ENCODE measurements at regions not wholly inside any gene's neighbourhood (a gene's known extent, or its start where the extent isn't known, plus 50 kb on each side); places are given as distances from the start of the nearest gene placed in this dataset.
"Not testable (repeated sequence)": the region's sequence is repeated elsewhere in the genome, so short reads cannot be mapped to it uniquely, and the experiment has no call there.

DNA sequence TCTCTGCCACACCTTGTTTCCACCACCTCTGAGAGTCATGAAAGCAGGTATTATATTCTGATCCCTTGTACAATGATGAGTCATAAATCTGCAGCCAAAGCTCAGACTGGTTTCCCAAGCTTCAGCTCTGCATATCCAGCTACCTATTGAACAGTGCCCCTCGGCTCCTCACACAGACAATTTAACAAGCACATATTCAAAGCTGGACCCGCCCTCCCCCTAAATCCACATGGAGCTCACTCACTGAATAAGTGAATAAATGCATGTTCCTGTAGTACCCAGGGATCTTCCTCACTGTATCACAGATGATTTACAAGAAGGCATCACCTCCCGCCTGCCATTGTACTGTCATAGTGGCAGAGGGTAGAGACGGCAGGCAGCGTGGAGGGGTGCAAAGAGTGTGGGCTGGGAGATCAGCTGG is 516.4 kb downstream of the GRIN2A start:
- H3K4me3 ChIP-seq (replicated peaks; ENCODE audit: low read depth, low read length), result no peak overlapping the region
- no peak for DNase-seq (ENCODE audit: extremely low read depth, low read depth)
- TF ChIP-seq, protein P1, sequence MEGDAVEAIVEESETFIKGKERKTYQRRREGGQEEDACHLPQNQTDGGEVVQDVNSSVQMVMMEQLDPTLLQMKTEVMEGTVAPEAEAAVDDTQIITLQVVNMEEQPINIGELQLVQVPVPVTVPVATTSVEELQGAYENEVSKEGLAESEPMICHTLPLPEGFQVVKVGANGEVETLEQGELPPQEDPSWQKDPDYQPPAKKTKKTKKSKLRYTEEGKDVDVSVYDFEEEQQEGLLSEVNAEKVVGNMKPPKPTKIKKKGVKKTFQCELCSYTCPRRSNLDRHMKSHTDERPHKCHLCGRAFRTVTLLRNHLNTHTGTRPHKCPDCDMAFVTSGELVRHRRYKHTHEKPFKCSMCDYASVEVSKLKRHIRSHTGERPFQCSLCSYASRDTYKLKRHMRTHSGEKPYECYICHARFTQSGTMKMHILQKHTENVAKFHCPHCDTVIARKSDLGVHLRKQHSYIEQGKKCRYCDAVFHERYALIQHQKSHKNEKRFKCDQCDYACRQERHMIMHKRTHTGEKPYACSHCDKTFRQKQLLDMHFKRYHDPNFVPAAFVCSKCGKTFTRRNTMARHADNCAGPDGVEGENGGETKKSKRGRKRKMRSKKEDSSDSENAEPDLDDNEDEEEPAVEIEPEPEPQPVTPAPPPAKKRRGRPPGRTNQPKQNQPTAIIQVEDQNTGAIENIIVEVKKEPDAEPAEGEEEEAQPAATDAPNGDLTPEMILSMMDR (IDR thresholded peaks at IDR 0.05; ENCODE audit: low read depth, low read length, missing control alignments), result no peak

DNA sequence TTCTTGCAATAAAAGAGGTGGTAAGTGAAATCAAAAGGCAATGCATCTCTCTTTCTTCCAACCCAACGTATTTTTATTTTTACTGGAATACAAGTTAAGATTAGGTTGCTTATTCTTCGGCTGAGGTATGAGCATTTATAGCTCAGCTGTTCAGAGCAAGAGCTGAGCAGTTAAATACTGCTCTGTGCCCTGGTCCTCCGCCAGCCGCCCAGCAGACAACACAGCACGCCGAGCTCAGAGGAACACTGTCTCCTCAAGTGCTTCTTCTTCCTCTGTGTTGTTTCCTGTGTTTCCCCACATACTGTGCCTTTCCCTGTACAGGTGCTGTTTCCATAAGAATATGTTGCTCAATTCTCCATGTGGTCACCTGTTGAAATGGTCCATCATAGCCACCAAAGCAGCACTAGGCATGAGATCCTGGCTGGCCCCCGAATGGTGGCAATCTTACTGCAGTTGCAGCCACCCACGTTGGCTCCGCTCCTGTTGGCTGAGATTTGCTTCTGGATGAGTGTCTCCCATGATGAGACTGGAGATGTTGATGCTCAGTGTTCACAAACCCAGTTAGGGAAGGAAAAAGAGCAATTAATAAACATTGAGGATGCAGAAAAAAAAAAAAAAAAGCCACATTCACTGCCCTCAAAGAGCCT is 515.3 kb downstream of the GRIN2A start:
- DNase-seq (ENCODE audit: extremely low read depth, low read depth), result no peak
- TF ChIP-seq, protein P1 (IDR thresholded peaks at IDR 0.05; ENCODE audit: low read depth, low read length, missing control alignments), result no peak
- no peak overlapping the region for H3K4me3 ChIP-seq (replicated peaks; ENCODE audit: low read depth, low read length)

DNA sequence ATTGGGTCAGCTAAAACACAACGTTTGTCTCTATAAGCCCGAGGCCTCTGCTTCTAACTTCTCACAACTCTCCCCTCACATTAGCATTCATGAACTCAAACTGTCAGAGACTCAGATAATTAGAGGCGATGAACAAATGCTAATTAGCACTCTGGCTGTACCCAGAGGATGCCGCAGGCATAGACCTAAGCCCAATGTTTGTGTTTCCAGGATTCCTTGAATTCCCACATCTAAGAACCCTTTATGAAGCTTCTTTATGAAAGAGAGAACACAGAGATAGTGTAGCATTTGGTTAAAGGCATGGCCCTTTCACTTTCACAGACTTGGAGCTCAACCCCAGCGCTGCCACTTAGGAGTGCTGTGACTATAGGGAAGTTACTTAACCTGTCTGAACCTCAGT is 512.2 kb downstream of the GRIN2A start:
- H3K4me3 ChIP-seq (replicated peaks; ENCODE audit: low read depth, low read length), result no peak overlapping the region

DNA sequence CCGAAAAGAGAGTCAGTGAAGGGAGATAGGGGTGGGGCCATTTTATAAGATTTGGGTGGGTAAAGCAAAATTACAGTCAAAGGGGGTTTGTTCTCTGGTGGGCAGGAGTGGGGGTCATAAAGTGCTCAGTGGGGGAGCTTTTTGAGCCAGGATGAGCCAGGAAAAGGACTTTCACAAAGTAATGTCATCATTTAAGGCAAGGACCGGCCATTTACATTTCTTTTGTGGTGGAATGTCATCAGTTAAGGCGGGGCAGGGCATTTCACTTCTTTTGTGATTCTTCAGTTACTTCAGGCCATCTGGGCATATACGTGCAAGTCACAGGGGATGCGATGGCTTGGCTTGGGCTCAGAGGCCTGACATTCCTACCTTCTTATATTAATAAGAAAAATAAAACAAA is 511.6 kb downstream of the GRIN2A start:
- not testable (repeated sequence) for H3K4me3 ChIP-seq (replicated peaks; ENCODE audit: low read depth, low read length); DNase-seq (ENCODE audit: extremely low read depth, low read depth)

More for the DNA sequence above, 512.2 kb downstream of the GRIN2A start:
- DNase-seq (ENCODE audit: extremely low read depth, low read depth), result no peak
- TF ChIP-seq, protein P1 (IDR thresholded peaks at IDR 0.05; ENCODE audit: low read depth, low read length, missing control alignments), result no peak

DNA sequence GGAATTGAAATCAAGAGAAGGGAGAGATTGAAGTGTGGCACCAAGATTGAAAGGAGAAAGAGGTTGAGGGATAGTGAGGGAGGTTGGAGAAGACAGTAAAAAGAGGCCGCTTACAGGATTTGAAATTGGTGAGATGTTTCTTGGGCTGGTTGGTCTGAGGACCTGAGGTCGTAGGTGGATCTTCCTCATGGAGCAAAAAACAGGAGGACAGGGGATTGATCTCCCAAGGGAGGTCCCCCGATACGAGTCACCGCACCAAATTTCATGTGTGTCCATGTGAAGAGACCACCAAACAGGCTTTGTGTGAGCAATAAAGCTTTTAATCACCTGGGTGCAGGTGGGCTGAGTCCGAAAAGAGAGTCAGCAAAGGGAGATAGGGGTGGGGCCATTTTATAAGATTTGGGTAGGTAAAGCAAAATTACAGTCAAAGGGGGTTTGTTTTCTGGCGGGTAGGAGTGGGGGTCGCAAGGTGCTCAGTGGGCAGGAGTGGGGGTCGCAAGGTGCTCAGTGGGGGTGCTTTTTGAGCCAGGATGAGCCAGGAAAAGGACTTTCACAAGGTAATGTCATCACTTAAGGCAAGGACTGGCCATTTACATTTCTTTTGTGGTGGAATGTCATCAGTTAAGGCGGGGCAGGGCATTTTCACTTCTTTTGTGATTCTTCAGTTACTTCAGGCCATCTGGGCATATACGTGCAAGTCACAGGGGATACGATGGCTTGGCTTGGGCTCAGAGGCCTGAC is 505.5 kb downstream of the GRIN2A start:
- H3K4me3 ChIP-seq (replicated peaks; ENCODE audit: low read depth, low read length); DNase-seq (ENCODE audit: extremely low read depth, low read depth): not testable (repeated sequence)

GRCh38 chr16:9677301-9677653 is 505.0 kb downstream of the GRIN2A start:
- no peak overlapping the region for H3K4me3 ChIP-seq (replicated peaks; ENCODE audit: low read depth, low read length)
- TF ChIP-seq, protein P1 (IDR thresholded peaks at IDR 0.05; ENCODE audit: low read depth, low read length, missing control alignments), result no peak
- no peak for DNase-seq (ENCODE audit: extremely low read depth, low read depth)

GRCh38 chr16:9679213-9679767 is 502.9 kb downstream of the GRIN2A start:
- no peak overlapping the region for H3K4me3 ChIP-seq (replicated peaks; ENCODE audit: low read depth, low read length)
- TF ChIP-seq, protein P1 (IDR thresholded peaks at IDR 0.05; ENCODE audit: low read depth, low read length, missing control alignments), result no peak
- no peak for DNase-seq (ENCODE audit: extremely low read depth, low read depth)
